Neural progenitor cell (in vitro differentiated cells): ENCODE measurements at regions not wholly inside any gene's neighbourhood (a gene's known extent, or its start where the extent isn't known, plus 50 kb on each side); places are given as distances from the start of the nearest gene placed in this dataset.

Experiments
- EZH2 ChIP-seq: fragments of 200-600 bp; sonication (generic); IDR thresholded peaks from 2 replicates; pipeline ENCODE4 v1.6.1; 2017; ENCODE audit warnings: antibody characterized with exemption, mild to moderate bottlenecking, moderate library complexity
- EZH2phosphoT487 ChIP-seq: fragments of 200-600 bp; sonication (generic); IDR thresholded peaks from 2 replicates; pipeline ENCODE4 v1.6.1; 2017; ENCODE audit warnings: antibody characterized with exemption
- TF ChIP-seq, protein P1 (sequence below): fragments of 200-600 bp; sonication (generic); IDR thresholded peaks from 2 replicates; pipeline ENCODE4 v1.5.1; 2017; ENCODE audit warnings: antibody characterized with exemption, mild to moderate bottlenecking

DNA sequence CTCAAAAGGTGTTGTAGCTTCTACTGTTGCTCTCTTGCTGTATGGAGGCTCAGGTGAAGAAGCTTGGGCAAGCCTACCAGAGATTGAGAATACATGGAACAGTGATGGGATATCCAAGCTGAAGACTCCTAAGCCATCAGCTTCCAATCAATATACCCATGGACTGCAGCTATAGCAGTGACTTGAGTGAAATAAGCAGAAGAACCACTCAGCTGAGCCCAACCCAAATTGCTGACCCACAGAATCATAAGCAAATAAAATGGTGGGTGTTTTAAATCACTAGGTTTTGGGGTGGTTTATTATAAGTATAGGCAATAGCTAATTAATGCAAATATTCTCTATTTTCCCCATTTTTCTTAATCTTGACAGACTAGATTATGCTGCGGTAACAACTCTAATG lies 147.7 kb upstream of the SALL1 start:
- TF ChIP-seq, protein P1, sequence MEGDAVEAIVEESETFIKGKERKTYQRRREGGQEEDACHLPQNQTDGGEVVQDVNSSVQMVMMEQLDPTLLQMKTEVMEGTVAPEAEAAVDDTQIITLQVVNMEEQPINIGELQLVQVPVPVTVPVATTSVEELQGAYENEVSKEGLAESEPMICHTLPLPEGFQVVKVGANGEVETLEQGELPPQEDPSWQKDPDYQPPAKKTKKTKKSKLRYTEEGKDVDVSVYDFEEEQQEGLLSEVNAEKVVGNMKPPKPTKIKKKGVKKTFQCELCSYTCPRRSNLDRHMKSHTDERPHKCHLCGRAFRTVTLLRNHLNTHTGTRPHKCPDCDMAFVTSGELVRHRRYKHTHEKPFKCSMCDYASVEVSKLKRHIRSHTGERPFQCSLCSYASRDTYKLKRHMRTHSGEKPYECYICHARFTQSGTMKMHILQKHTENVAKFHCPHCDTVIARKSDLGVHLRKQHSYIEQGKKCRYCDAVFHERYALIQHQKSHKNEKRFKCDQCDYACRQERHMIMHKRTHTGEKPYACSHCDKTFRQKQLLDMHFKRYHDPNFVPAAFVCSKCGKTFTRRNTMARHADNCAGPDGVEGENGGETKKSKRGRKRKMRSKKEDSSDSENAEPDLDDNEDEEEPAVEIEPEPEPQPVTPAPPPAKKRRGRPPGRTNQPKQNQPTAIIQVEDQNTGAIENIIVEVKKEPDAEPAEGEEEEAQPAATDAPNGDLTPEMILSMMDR, result no peak
- TF ChIP-seq EZH2 (no peak), EZH2phosphoT487 (no peak)
